ENCODE measurements at regions not wholly inside any gene's neighbourhood (a gene's known extent, or its start where the extent isn't known, plus 50 kb on each side); places are given as distances from the start of the nearest gene placed in this dataset.
"Not testable (repeated sequence)": the region's sequence is repeated elsewhere in the genome, so short reads cannot be mapped to it uniquely, and the experiment has no call there.

- Histone ChIP-seq H3K36me3 (ENCODE audit: control insufficient read depth in 2 of 3, insufficient read depth in 3 of 3, low read length in 3 of 3) (no peaks in the 10 kb centered on the region), H3K4me3 (ENCODE audit: low read length in 3 of 3) (peak overlapping the region in 2 of 3 donors; percentile 16 to 66), H3K27me3 (ENCODE audit: control insufficient read depth, insufficient read depth, low read length) (no peaks in the 10 kb centered on the region), H3K9ac (ENCODE audit: low read length in 3 of 3) (no peak overlapping the region), H3K4me1 (ENCODE audit: control insufficient read depth in 2 of 3, insufficient read depth in 2 of 3, low read depth in 1 of 3, low read length in 3 of 3) (no peaks in the 10 kb centered on the region), H3K27ac (ENCODE audit: low read depth in 2 of 2, low read length in 2 of 2) (no peak overlapping the region), H3K9me3 (ENCODE audit: control insufficient read depth in 2 of 3, insufficient read depth in 1 of 3, low read length in 3 of 3) (no peaks in the 10 kb centered on the region)
- intact Hi-C loops (cut with DNase I), result no loop called here
- peak; percentile 72 for FAIRE-seq
- peak in 4 of 5 donors; percentile 60 to 85 (median 74) for DNase-seq
- TF ChIP-seq CTCF (IDR thresholded peaks at IDR 0.05; ENCODE audit: borderline replicate concordance, extremely low read depth, insufficient read depth), result peak; percentile 64
These were observed 97.9 kb upstream of the NOL4 start for GRCh38 chr18:34322365-34323289.

GRCh38 chr18:34329840-34330239, 105.1 kb upstream of the NOL4 start:
- Histone ChIP-seq H3K27ac (ENCODE audit: low read depth in 2 of 2, low read length in 2 of 2) (no peak overlapping the region), H3K4me3 (ENCODE audit: low read length in 3 of 3) (no peak overlapping the region), H3K9ac (ENCODE audit: low read length in 3 of 3) (no peak overlapping the region), H3K9me3 (ENCODE audit: control insufficient read depth in 2 of 3, insufficient read depth in 1 of 3, low read length in 3 of 3) (no peaks in the 10 kb centered on the region), H3K27me3 (ENCODE audit: control insufficient read depth, insufficient read depth, low read length) (no peaks in the 10 kb centered on the region), H3K36me3 (ENCODE audit: control insufficient read depth in 2 of 3, insufficient read depth in 3 of 3, low read length in 3 of 3) (no peaks in the 10 kb centered on the region), H3K4me1 (ENCODE audit: control insufficient read depth in 2 of 3, insufficient read depth in 2 of 3, low read depth in 1 of 3, low read length in 3 of 3) (no peaks in the 10 kb centered on the region)
- intact Hi-C loops (cut with DNase I), result no loop called here
- DNase-seq, result no peak
- TF ChIP-seq CTCF (IDR thresholded peaks at IDR 0.05; ENCODE audit: borderline replicate concordance, extremely low read depth, insufficient read depth), result no peak
- no peak for FAIRE-seq

- H3K4me3 ChIP-seq (ENCODE audit: low read length in 3 of 3), result no peak overlapping the region
- FAIRE-seq (no peak), DNase-seq (no peak)
- H3K9me3 ChIP-seq (ENCODE audit: control insufficient read depth in 2 of 3, insufficient read depth in 1 of 3, low read length in 3 of 3), result no peaks in the 10 kb centered on the region
- TF ChIP-seq CTCF (IDR thresholded peaks at IDR 0.05; ENCODE audit: borderline replicate concordance, extremely low read depth, insufficient read depth), result no peak
- no peak overlapping the region for H3K9ac ChIP-seq (ENCODE audit: low read length in 3 of 3)
- no peaks in the 10 kb centered on the region for H3K27me3 ChIP-seq (ENCODE audit: control insufficient read depth, insufficient read depth, low read length)
- H3K36me3 ChIP-seq (ENCODE audit: control insufficient read depth in 2 of 3, insufficient read depth in 3 of 3, low read length in 3 of 3), result no peaks in the 10 kb centered on the region
- no peaks in the 10 kb centered on the region for H3K4me1 ChIP-seq (ENCODE audit: control insufficient read depth in 2 of 3, insufficient read depth in 2 of 3, low read depth in 1 of 3, low read length in 3 of 3)
- intact Hi-C loops (cut with DNase I), result no loop called here
- H3K27ac ChIP-seq (ENCODE audit: low read depth in 2 of 2, low read length in 2 of 2), result no peak overlapping the region
These were observed 105.6 kb upstream of the NOL4 start for GRCh38 chr18:34330308-34330707.

- FAIRE-seq; H3K4me1 ChIP-seq (ENCODE audit: control insufficient read depth in 2 of 3, insufficient read depth in 2 of 3, low read depth in 1 of 3, low read length in 3 of 3); DNase-seq; H3K36me3 ChIP-seq (ENCODE audit: control insufficient read depth in 2 of 3, insufficient read depth in 3 of 3, low read length in 3 of 3); H3K4me3 ChIP-seq (ENCODE audit: low read length in 3 of 3); H3K9ac ChIP-seq (ENCODE audit: low read length in 3 of 3); H3K9me3 ChIP-seq (ENCODE audit: control insufficient read depth in 2 of 3, insufficient read depth in 1 of 3, low read length in 3 of 3); H3K27ac ChIP-seq (ENCODE audit: low read depth in 2 of 2, low read length in 2 of 2); H3K27me3 ChIP-seq (ENCODE audit: control insufficient read depth, insufficient read depth, low read length); intact Hi-C loops (cut with DNase I): not testable (repeated sequence)
These were observed 106.2 kb upstream of the NOL4 start for GRCh38 chr18:34330907-34331306.

GRCh38 chr18:34331343-34331742, 106.6 kb upstream of the NOL4 start:
- H3K9ac ChIP-seq (ENCODE audit: low read length in 3 of 3); H3K9me3 ChIP-seq (ENCODE audit: control insufficient read depth in 2 of 3, insufficient read depth in 1 of 3, low read length in 3 of 3); H3K4me3 ChIP-seq (ENCODE audit: low read length in 3 of 3); DNase-seq; FAIRE-seq; H3K27ac ChIP-seq (ENCODE audit: low read depth in 2 of 2, low read length in 2 of 2); intact Hi-C loops (cut with DNase I); H3K27me3 ChIP-seq (ENCODE audit: control insufficient read depth, insufficient read depth, low read length); H3K4me1 ChIP-seq (ENCODE audit: control insufficient read depth in 2 of 3, insufficient read depth in 2 of 3, low read depth in 1 of 3, low read length in 3 of 3); H3K36me3 ChIP-seq (ENCODE audit: control insufficient read depth in 2 of 3, insufficient read depth in 3 of 3, low read length in 3 of 3): not testable (repeated sequence)

All from kidney (tissue), 13 donors.